ENCODE measurements at regions not wholly inside any gene's neighbourhood (a gene's known extent, or its start where the extent isn't known, plus 50 kb on each side); places are given as distances from the start of the nearest gene placed in this dataset.
"Not testable (repeated sequence)": the region's sequence is repeated elsewhere in the genome, so short reads cannot be mapped to it uniquely, and the experiment has no call there.

DNA sequence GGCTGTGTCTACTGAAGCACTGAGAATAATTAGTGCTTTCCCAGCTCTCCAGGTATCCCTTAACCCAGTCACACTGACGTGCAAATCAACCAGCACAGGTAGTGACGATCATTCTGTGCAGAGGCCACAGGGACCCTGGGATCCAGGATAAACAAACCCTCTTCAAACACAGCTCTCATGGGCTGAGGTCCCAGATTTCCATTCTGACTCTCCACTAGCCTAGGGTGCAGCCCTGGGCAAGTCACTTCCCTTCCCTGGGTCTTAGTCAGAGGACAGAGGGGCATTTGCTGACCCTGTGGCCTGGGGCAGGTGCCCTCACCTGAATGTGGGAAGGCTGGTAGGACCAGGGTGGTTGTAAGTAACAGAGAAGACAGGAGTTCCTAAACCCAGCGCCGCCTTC, 724.7 kb downstream of the MATN1 start:
- Mint-ChIP-seq H3K4me1 (ENCODE audit: unreplicated experiment) (no peaks in the 10 kb centered on the region), H3K9me3 (ENCODE audit: unreplicated experiment) (no peaks in the 10 kb centered on the region), H3K4me3 (ENCODE audit: unreplicated experiment) (no peak overlapping the region), H3K27me3 (ENCODE audit: unreplicated experiment) (no peaks in the 10 kb centered on the region), H3K27ac (ENCODE audit: unreplicated experiment) (no peak overlapping the region), H3K36me3 (ENCODE audit: low read depth, unreplicated experiment) (no peaks in the 10 kb centered on the region)
- no peak for TF ChIP-seq CTCF (IDR thresholded peaks at IDR 0.05; ENCODE audit: unreplicated experiment)
- no peak for DNase-seq (ENCODE audit: low spot score)

- H3K9me3 Mint-ChIP-seq (ENCODE audit: unreplicated experiment); H3K27ac Mint-ChIP-seq (ENCODE audit: unreplicated experiment); H3K4me3 Mint-ChIP-seq (ENCODE audit: unreplicated experiment); H3K4me1 Mint-ChIP-seq (ENCODE audit: unreplicated experiment); DNase-seq (ENCODE audit: low spot score); H3K36me3 Mint-ChIP-seq (ENCODE audit: low read depth, unreplicated experiment); H3K27me3 Mint-ChIP-seq (ENCODE audit: unreplicated experiment): not testable (repeated sequence)
These were observed 725.6 kb downstream of the MATN1 start for GRCh38 chr1:29997818-29998217.

- Mint-ChIP-seq H3K9me3 (ENCODE audit: unreplicated experiment) (no peaks in the 10 kb centered on the region), H3K4me3 (ENCODE audit: unreplicated experiment) (no peak overlapping the region), H3K27me3 (ENCODE audit: unreplicated experiment) (no peaks in the 10 kb centered on the region), H3K27ac (ENCODE audit: unreplicated experiment) (no peak overlapping the region), H3K4me1 (ENCODE audit: unreplicated experiment) (no peaks in the 10 kb centered on the region), H3K36me3 (ENCODE audit: low read depth, unreplicated experiment) (peaks cover 4% of the 10 kb centered on the region)
- no peak for DNase-seq (ENCODE audit: low spot score)
- TF ChIP-seq CTCF (IDR thresholded peaks at IDR 0.05; ENCODE audit: unreplicated experiment): no peak
These were observed 729.4 kb downstream of the MATN1 start for GRCh38 chr1:29993950-29994349.

- no peaks in the 10 kb centered on the region for H3K4me1 Mint-ChIP-seq (ENCODE audit: unreplicated experiment)
- peaks cover 4% of the 10 kb centered on the region for H3K36me3 Mint-ChIP-seq (ENCODE audit: low read depth, unreplicated experiment)
- no peak overlapping the region for H3K27ac Mint-ChIP-seq (ENCODE audit: unreplicated experiment)
- no peak for DNase-seq (ENCODE audit: low spot score)
- no peaks in the 10 kb centered on the region for H3K9me3 Mint-ChIP-seq (ENCODE audit: unreplicated experiment)
- no peak overlapping the region for H3K4me3 Mint-ChIP-seq (ENCODE audit: unreplicated experiment)
- no peak for TF ChIP-seq CTCF (IDR thresholded peaks at IDR 0.05; ENCODE audit: unreplicated experiment)
- H3K27me3 Mint-ChIP-seq (ENCODE audit: unreplicated experiment): peaks cover under 1% of the 10 kb centered on the region
These were observed 731.6 kb downstream of the MATN1 start for GRCh38 chr1:29991815-29992214.

DNA sequence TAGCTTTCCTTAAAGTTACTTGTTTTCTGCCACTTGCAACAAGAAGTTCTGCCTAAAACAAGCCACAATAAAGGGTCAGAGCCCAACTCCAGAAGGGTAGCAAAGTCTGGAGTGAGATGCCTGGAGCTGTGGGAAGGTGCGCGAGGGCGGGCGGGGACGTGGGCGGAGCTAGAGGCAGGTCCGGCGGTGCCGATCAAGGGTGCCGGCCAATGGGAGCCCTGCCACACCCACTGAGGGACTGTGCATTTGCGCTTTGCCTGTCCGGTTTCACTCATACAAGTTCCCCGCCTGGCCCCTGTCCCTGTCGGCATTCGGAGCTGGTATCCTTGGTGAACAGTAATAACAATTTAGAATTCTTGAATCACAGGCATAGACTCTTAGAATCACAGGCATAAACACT, 732.4 kb downstream of the MATN1 start:
- no peak for DNase-seq (ENCODE audit: low spot score)
- Mint-ChIP-seq H3K27me3 (ENCODE audit: unreplicated experiment) (peaks cover 1% of the 10 kb centered on the region), H3K9me3 (ENCODE audit: unreplicated experiment) (no peaks in the 10 kb centered on the region), H3K27ac (ENCODE audit: unreplicated experiment) (no peak overlapping the region), H3K36me3 (ENCODE audit: low read depth, unreplicated experiment) (peaks cover 4% of the 10 kb centered on the region), H3K4me3 (ENCODE audit: unreplicated experiment) (no peak overlapping the region), H3K4me1 (ENCODE audit: unreplicated experiment) (no peaks in the 10 kb centered on the region)
- TF ChIP-seq CTCF (IDR thresholded peaks at IDR 0.05; ENCODE audit: unreplicated experiment): no peak

- no peak for TF ChIP-seq CTCF (IDR thresholded peaks at IDR 0.05; ENCODE audit: unreplicated experiment)
- DNase-seq (ENCODE audit: low spot score): no peak
- Mint-ChIP-seq H3K4me3 (ENCODE audit: unreplicated experiment) (no peak overlapping the region), H3K27ac (ENCODE audit: unreplicated experiment) (no peak overlapping the region), H3K9me3 (ENCODE audit: unreplicated experiment) (no peaks in the 10 kb centered on the region), H3K27me3 (ENCODE audit: unreplicated experiment) (peaks cover 1% of the 10 kb centered on the region), H3K4me1 (ENCODE audit: unreplicated experiment) (no peaks in the 10 kb centered on the region), H3K36me3 (ENCODE audit: low read depth, unreplicated experiment) (peaks cover 4% of the 10 kb centered on the region)
These were observed 733.1 kb downstream of the MATN1 start for GRCh38 chr1:29990304-29990703.

Data from endothelial cell (in vitro differentiated cells).